H9 (cell line): ENCODE measurements at regions not wholly inside any gene's neighbourhood (a gene's known extent, or its start where the extent isn't known, plus 50 kb on each side); places are given as distances from the start of the nearest gene placed in this dataset.

Source experiments
- DNase-seq: peaks from one replicate; pipeline ENCODE4 v3.0.0-alpha.2; 2017
- H2AFZ ChIP-seq: one replicate; pipeline ENCODE4 v1.6.1; 2013; ENCODE audit warnings: mild to moderate bottlenecking, low read length, control low read depth, moderate library complexity
- H2AK5ac ChIP-seq: 2 replicates; pipeline ENCODE4 v1.6.1; 2013; ENCODE audit warnings: low read length, control low read depth, mixed read lengths; ENCODE audit not compliant: insufficient read length
- H2BK120ac ChIP-seq: one replicate; pipeline ENCODE4 v1.6.1; 2013; ENCODE audit warnings: low read depth, mild to moderate bottlenecking, low read length, control low read depth, inconsistent platforms; ENCODE audit not compliant: poor library complexity, severe bottlenecking
- H2BK12ac ChIP-seq: 2 replicates; pipeline ENCODE4 v1.6.1; 2013; ENCODE audit warnings: low read length, control low read depth, mixed read lengths, low read depth; ENCODE audit not compliant: insufficient read length
- H2BK15ac ChIP-seq: 2 replicates; pipeline ENCODE4 v1.6.1; 2013; ENCODE audit warnings: low read depth, low read length, control low read depth
- H2BK20ac ChIP-seq: one replicate; pipeline ENCODE4 v1.6.1; 2013; ENCODE audit warnings: low read depth, mild to moderate bottlenecking, low read length, control low read depth, inconsistent platforms; ENCODE audit not compliant: poor library complexity, severe bottlenecking
- H2BK5ac ChIP-seq: 2 replicates; pipeline ENCODE4 v1.6.1; 2013; ENCODE audit warnings: low read length, control low read depth, mixed read lengths; ENCODE audit not compliant: insufficient read length
- H3K14ac ChIP-seq: 2 replicates; pipeline ENCODE4 v1.6.1; 2013; ENCODE audit warnings: low read length, control low read depth; ENCODE audit not compliant: insufficient read depth
- H3K18ac ChIP-seq: 2 replicates; pipeline ENCODE4 v1.6.1; 2013; ENCODE audit warnings: low read depth, mild to moderate bottlenecking, mixed read lengths, low read length, control low read depth; ENCODE audit not compliant: insufficient read length
- H3K23ac ChIP-seq: 2 replicates; pipeline ENCODE4 v1.6.1; 2013; ENCODE audit warnings: low read length, control low read depth, mixed read lengths, low read depth; ENCODE audit not compliant: insufficient read length
- H3K23me2 ChIP-seq: 2 replicates; pipeline ENCODE4 v1.6.1; 2013; ENCODE audit warnings: low read depth, mild to moderate bottlenecking, mixed read lengths, low read length, control low read depth; ENCODE audit not compliant: insufficient read length, poor library complexity, severe bottlenecking
- H3K27ac ChIP-seq: 2 replicates; pipeline ENCODE4 v1.5.1; 2013; ENCODE audit warnings: low read length, control low read depth, mixed read lengths, low read depth; ENCODE audit not compliant: insufficient read length
- H3K27me3 ChIP-seq: 2 replicates; pipeline ENCODE4 v1.6.1; 2013; ENCODE audit warnings: low read length, control low read depth, inconsistent platforms; ENCODE audit not compliant: insufficient read depth
- H3K4ac ChIP-seq: 2 replicates; pipeline ENCODE4 v1.6.1; 2013; ENCODE audit warnings: low read depth, mild to moderate bottlenecking, control low read depth, inconsistent platforms, low read length, moderate library complexity
- H3K4me1 ChIP-seq: 2 replicates; pipeline ENCODE4 v1.6.1; 2013; ENCODE audit warnings: low read length, control low read depth, inconsistent platforms; ENCODE audit not compliant: insufficient read depth
- H3K4me2 ChIP-seq: 2 replicates; pipeline ENCODE4 v1.6.1; 2013; ENCODE audit warnings: low read length, control low read depth, mixed read lengths; ENCODE audit not compliant: insufficient read length, insufficient read depth
- H3K56ac ChIP-seq: 2 replicates; pipeline ENCODE4 v1.6.1; 2013; ENCODE audit warnings: low read depth, mild to moderate bottlenecking, mixed read lengths, low read length, control low read depth; ENCODE audit not compliant: insufficient read length
- H3K79me1 ChIP-seq: 2 replicates; pipeline ENCODE4 v1.6.1; 2013; ENCODE audit warnings: low read depth, mild to moderate bottlenecking, moderate library complexity, low read length, control low read depth, inconsistent platforms; ENCODE audit not compliant: insufficient read depth, poor library complexity, severe bottlenecking
- H3K79me2 ChIP-seq: 2 replicates; pipeline ENCODE4 v1.6.1; 2013; ENCODE audit warnings: low read length, control low read depth, inconsistent platforms; ENCODE audit not compliant: insufficient read depth
- H3K9ac ChIP-seq: 2 replicates; pipeline ENCODE4 v1.6.1; 2013; ENCODE audit warnings: low read length, control low read depth, mixed read lengths; ENCODE audit not compliant: insufficient read length; ENCODE audit errors: extremely low read depth
- H3K9me3 ChIP-seq: one replicate; pipeline ENCODE4 v1.6.1; 2013; ENCODE audit warnings: low read depth, low read length, inconsistent platforms; ENCODE audit not compliant: control insufficient read depth
- H3T11ph ChIP-seq: one replicate; pipeline ENCODE4 v1.6.1; 2013; ENCODE audit warnings: mild to moderate bottlenecking, low read length, control low read depth, inconsistent platforms
- H4K20me1 ChIP-seq: one replicate; pipeline ENCODE4 v1.6.1; 2013; ENCODE audit not compliant: control insufficient read depth, insufficient read length, insufficient read depth
- H4K5ac ChIP-seq: 2 replicates; pipeline ENCODE4 v1.6.1; 2013; ENCODE audit warnings: low read depth, mild to moderate bottlenecking, mixed read lengths, low read length, control low read depth; ENCODE audit not compliant: insufficient read length
- H4K8ac ChIP-seq: replicated peaks from 2 replicates; pipeline ENCODE4 v1.6.1; 2013; ENCODE audit warnings: low read length, control low read depth, mixed read lengths, low read depth; ENCODE audit not compliant: insufficient read length
- H4K91ac ChIP-seq: 2 replicates; pipeline ENCODE4 v1.6.1; 2013; ENCODE audit warnings: low read depth, mild to moderate bottlenecking, moderate library complexity, mixed read lengths, low read length, control low read depth; ENCODE audit not compliant: insufficient read length
- H3K27ac Mint-ChIP-seq, 3 experiments: 2 replicates in 2 of 3; 3 replicates in 1 of 3; pipeline ENCODE4 v1.8.0; 2020 to 2021; ENCODE audit warnings: mixed read lengths in 3 of 3, mild to moderate bottlenecking in 1 of 3, moderate library complexity in 1 of 3
- H3K27me3 Mint-ChIP-seq: 2 replicates; pipeline ENCODE4 v1.8.0; 2021; ENCODE audit warnings: low read depth, mild to moderate bottlenecking, moderate library complexity, mixed read lengths
- H3K36me3 Mint-ChIP-seq, 3 experiments: 2 replicates in 2 of 3; 3 replicates in 1 of 3; pipeline ENCODE4 v1.8.0; 2020 to 2021; ENCODE audit warnings: low read depth in 3 of 3, mixed read lengths in 3 of 3; ENCODE audit not compliant: insufficient read depth in 1 of 3
- H3K4me1 Mint-ChIP-seq, 2 experiments: 2 replicates each; pipeline ENCODE4 v1.8.0; 2020; ENCODE audit warnings: mixed read lengths in 2 of 2
- H3K4me3 Mint-ChIP-seq, 2 experiments: 2 replicates in 1 of 2; 3 replicates in 1 of 2; pipeline ENCODE4 v1.8.0; 2020 to 2021; ENCODE audit warnings: mild to moderate bottlenecking in 2 of 2, mixed read lengths in 2 of 2, moderate library complexity in 1 of 2
- H3K9me3 Mint-ChIP-seq, 2 experiments: 2 replicates in 1 of 2; 3 replicates in 1 of 2; pipeline ENCODE4 v1.8.0; 2020; ENCODE audit warnings: mild to moderate bottlenecking in 2 of 2, mixed read lengths in 2 of 2, moderate library complexity in 1 of 2
- CTCF ChIP-seq: fragments of 200-600 bp; sonication (generic); conservative IDR thresholded peaks from 3 replicates; pipeline ENCODE4 v1.8.0; 2021; ENCODE audit warnings: antibody characterized with exemption, mild to moderate bottlenecking
- WGBS: extraction: QIAGEN DNeasy Blood & Tissue Kit; methylation state at CpG from one replicate; pipeline ENCODE4 v1.1.7; 2013; ENCODE audit warnings: missing lambda C conversion rate, low lambda C conversion rate, mixed read lengths; ENCODE audit not compliant: insufficient read length; ENCODE audit errors: extremely low coverage; 5-methylcytosine and 5-hydroxymethylcytosine counted together

- Histone ChIP-seq H3K4me1 (no peaks in the 10 kb centered on the region), H2BK5ac (no peak overlapping the region), H2BK120ac (no peak overlapping the region), H3T11ph (no peak overlapping the region), H3K79me1 (no peaks in the 10 kb centered on the region), H4K20me1 (no peaks in the 10 kb centered on the region), H3K9me3 (no peaks in the 10 kb centered on the region), H4K91ac (no peak overlapping the region), H4K8ac (no peak overlapping the region), H3K14ac (no peak overlapping the region), H3K79me2 (no peaks in the 10 kb centered on the region), H3K27me3 (no peaks in the 10 kb centered on the region), H2BK20ac (no peak overlapping the region), H3K4ac (no peak overlapping the region), H2AK5ac (no peak overlapping the region), H2BK12ac (no peak overlapping the region), H3K9ac (no peak overlapping the region), H3K18ac (no peak overlapping the region), H3K4me2 (no peak overlapping the region), H2BK15ac (no peak overlapping the region), H4K5ac (no peak overlapping the region), H3K27ac (no peak overlapping the region), H3K56ac (no peak overlapping the region), H3K23me2 (no peaks in the 10 kb centered on the region), H2AFZ (no peak overlapping the region), H3K23ac (no peak overlapping the region)
- Mint-ChIP-seq H3K27ac (no peak overlapping the region), H3K27me3 (no peaks in the 10 kb centered on the region), H3K4me1 (no peaks in the 10 kb centered on the region), H3K36me3 (no peaks in the 10 kb centered on the region), H3K9me3 (no peaks in the 10 kb centered on the region), H3K4me3 (no peak overlapping the region)
- DNase-seq, result no peak
- no peak for TF ChIP-seq CTCF
- no CpG with 5 or more reads among the region's 4 CpGs for WGBS
Observed at GRCh38 chr13:85303630-85304029, 495.6 kb downstream of the SLITRK6 start.
